Large intestine (tissue), 3 donors: ENCODE measurements at regions not wholly inside any gene's neighbourhood (a gene's known extent, or its start where the extent isn't known, plus 50 kb on each side); places are given as distances from the start of the nearest gene placed in this dataset.
"Not testable (repeated sequence)": the region's sequence is repeated elsewhere in the genome, so short reads cannot be mapped to it uniquely, and the experiment has no call there.

Source experiments
- DNase-seq, 2 donors: peaks; one replicate each; pipeline versions ENCODE4 v3.0.0 to v3.0.0-alpha.2; 2013
- H3K27ac ChIP-seq: one replicate; pipeline ENCODE4 v1.5.1; 2013; ENCODE audit warnings: low read length
- H3K27me3 ChIP-seq: 2 replicates; pipeline ENCODE4 v1.6.1; 2013; ENCODE audit warnings: low read length; ENCODE audit not compliant: control insufficient read depth, insufficient read depth
- H3K36me3 ChIP-seq: 2 replicates; pipeline ENCODE4 v1.6.1; 2013; ENCODE audit warnings: low read length; ENCODE audit not compliant: control insufficient read depth, insufficient read depth
- H3K4me1 ChIP-seq: one replicate; pipeline ENCODE4 v1.6.1; 2013; ENCODE audit warnings: low read length; ENCODE audit not compliant: control insufficient read depth, insufficient read depth
- H3K4me3 ChIP-seq: one replicate; pipeline ENCODE4 v1.5.1; 2013; ENCODE audit warnings: low read length
- H3K9me3 ChIP-seq: one replicate; pipeline ENCODE4 v1.6.1; 2013; ENCODE audit warnings: mild to moderate bottlenecking, low read depth, low read length, moderate library complexity; ENCODE audit not compliant: control insufficient read depth
- WGBS: methylation state at CpG from one replicate; pipeline ENCODE4 v1.1.5; 2013; ENCODE audit warnings: low lambda C conversion rate; ENCODE audit not compliant: insufficient coverage; 5-methylcytosine and 5-hydroxymethylcytosine counted together

GRCh38 chr21:28136656-28137255 is 855.9 kb downstream of the LTN1 start:
- H3K4me3 ChIP-seq, result no peak overlapping the region
- H3K27ac ChIP-seq, result no peak overlapping the region
- no peaks in the 10 kb centered on the region for H3K9me3 ChIP-seq
- no CpG with 5 or more reads among the region's 3 CpGs for WGBS
- H3K36me3 ChIP-seq, result no peaks in the 10 kb centered on the region
- H3K27me3 ChIP-seq, result no peaks in the 10 kb centered on the region
- H3K4me1 ChIP-seq, result no peaks in the 10 kb centered on the region
- no peak for DNase-seq

DNA sequence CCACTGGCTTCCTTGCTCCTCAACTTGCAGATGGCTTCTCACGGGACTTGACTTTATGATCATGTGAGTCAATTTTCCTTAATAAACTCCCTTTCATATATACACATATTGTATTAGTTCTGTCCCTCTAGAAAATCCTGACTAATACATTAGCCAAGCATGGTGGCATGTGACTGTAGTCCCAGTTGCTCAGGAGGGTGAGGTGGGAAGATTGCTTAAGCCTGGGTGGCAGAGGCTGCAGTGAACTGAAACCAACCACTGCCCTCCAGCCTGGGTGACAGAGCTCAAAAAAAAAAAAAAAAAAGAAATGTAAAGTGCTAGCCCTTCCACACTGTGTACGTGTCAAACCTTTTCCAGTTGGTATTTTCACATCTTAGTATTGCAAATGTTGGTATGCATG is 857.0 kb downstream of the LTN1 start:
- H3K4me1 ChIP-seq, result no peaks in the 10 kb centered on the region
- WGBS, result no CpG with 5 or more reads among the region's 2 CpGs
- H3K27me3 ChIP-seq, result no peaks in the 10 kb centered on the region
- H3K4me3 ChIP-seq, result no peak overlapping the region
- no peaks in the 10 kb centered on the region for H3K36me3 ChIP-seq
- no peak overlapping the region for H3K27ac ChIP-seq
- DNase-seq, result peak; percentile 39 to 43
- H3K9me3 ChIP-seq, result peaks cover 2% of the 10 kb centered on the region

- 100% methylated on average over 2 of the region's 2 CpGs for WGBS
- H3K4me1 ChIP-seq, result no peaks in the 10 kb centered on the region
- no peak overlapping the region for H3K4me3 ChIP-seq
- no peak for DNase-seq
- no peaks in the 10 kb centered on the region for H3K36me3 ChIP-seq
- H3K27ac ChIP-seq, result no peak overlapping the region
- H3K9me3 ChIP-seq, result peaks cover 2% of the 10 kb centered on the region
- no peaks in the 10 kb centered on the region for H3K27me3 ChIP-seq
Observed at GRCh38 chr21:28133116-28133515, 859.6 kb downstream of the LTN1 start.

DNA sequence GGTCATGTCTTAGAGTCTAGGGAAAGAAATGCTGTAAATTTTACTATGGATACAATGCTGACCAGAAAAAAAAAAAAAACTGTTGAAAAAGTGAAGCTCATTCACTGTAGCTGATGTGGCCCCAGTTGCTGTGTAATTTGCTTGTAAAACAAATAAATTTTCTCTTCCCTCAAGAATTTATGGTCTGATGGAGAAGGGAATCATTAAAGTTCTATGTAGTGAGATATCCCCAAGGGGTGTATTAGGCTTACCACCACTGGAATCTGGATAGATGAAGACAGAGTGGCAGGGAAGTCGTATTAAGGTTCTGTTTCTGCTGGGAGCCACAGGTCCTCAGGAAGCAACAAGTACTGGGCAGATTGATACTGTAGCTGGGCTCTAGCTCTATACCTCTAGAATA is 860.0 kb downstream of the LTN1 start:
- no peak for DNase-seq
- peaks cover 2% of the 10 kb centered on the region for H3K9me3 ChIP-seq
- no CpG with 5 or more reads among the region's 1 CpG for WGBS
- H3K36me3 ChIP-seq, result no peaks in the 10 kb centered on the region
- no peak overlapping the region for H3K27ac ChIP-seq
- no peak overlapping the region for H3K4me3 ChIP-seq
- no peaks in the 10 kb centered on the region for H3K27me3 ChIP-seq
- no peaks in the 10 kb centered on the region for H3K4me1 ChIP-seq

DNA sequence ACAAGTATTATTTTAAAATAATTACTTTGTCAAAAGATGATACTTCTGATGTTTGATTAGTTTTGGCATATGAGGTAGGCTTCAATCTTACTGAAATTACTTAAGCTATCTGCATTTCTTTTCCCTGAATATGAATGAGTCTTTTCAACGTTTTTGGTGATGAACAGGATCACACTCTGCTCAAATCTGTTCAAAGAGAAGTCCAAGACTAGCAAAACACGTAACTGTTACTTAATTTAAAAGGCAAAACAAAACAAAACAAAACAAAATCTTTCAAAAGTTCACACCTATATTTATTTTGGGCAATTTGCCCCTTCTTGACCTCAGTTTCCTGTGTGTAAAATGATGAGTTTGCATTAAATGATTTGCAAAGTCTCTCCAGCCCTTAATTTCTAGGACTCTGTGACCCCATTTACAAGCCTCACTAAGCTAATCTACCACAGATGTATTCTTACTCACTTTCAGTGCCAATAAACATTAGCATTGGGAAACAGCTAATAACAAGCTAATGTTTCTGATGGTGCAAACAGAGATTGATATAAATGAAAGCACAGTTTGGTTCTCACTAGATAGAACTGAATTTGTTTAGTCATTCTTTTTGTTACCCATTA is 865.4 kb downstream of the LTN1 start:
- Histone ChIP-seq H3K4me3 (no peak overlapping the region), H3K27me3 (no peaks in the 10 kb centered on the region), H3K27ac (no peak overlapping the region), H3K9me3 (peaks cover 2% of the 10 kb centered on the region), H3K4me1 (no peaks in the 10 kb centered on the region), H3K36me3 (no peaks in the 10 kb centered on the region)
- DNase-seq, result no peak
- WGBS, result no CpG with 5 or more reads among the region's 2 CpGs

DNA sequence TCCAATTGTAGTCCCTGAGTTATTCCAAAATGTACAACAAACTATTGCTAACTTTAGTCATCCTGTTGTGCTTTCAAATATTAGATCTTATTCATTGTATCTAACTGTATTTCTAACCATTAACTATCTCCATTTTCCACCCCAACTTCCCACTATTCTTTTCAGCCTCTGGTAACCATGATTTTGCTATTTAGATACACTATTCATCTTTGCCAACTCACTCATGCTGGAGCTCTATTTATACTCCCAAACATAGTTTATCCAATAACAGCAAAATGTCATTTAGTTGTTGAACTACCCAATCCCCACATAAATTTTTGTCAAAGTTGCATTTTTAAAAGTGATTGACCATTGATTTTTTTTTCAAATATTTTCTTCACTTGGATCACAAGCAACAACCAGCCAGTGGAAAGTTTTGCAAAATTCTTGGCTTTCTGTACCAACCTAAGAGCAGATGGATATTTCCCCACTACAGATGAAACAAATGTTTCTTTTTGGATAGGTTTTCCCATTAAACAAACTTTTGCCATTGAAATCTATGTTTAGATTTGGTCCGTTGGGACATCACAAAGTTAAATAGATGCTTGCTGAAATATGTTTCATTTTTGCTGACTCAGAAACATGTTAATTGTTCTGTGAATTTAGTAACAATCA is 866.0 kb downstream of the LTN1 start:
- Histone ChIP-seq H3K4me1 (no peaks in the 10 kb centered on the region), H3K9me3 (peaks cover 2% of the 10 kb centered on the region), H3K36me3 (no peaks in the 10 kb centered on the region), H3K4me3 (no peak overlapping the region), H3K27ac (no peak overlapping the region), H3K27me3 (no peaks in the 10 kb centered on the region)
- DNase-seq, result no peak
- no CpG with 5 or more reads among the region's 1 CpG for WGBS

GRCh38 chr21:28124541-28124940 is 868.1 kb downstream of the LTN1 start:
- Histone ChIP-seq H3K4me1 (no peaks in the 10 kb centered on the region), H3K27me3 (no peaks in the 10 kb centered on the region), H3K36me3 (no peaks in the 10 kb centered on the region), H3K4me3 (no peak overlapping the region), H3K27ac (no peak overlapping the region), H3K9me3 (peaks cover under 1% of the 10 kb centered on the region)
- DNase-seq, result no peak
- 75% methylated on average over 1 of the region's 2 CpGs for WGBS

GRCh38 chr21:28118570-28118969 is 874.1 kb downstream of the LTN1 start:
- DNase-seq, result no peak
- no peaks in the 10 kb centered on the region for H3K4me1 ChIP-seq
- no peak overlapping the region for H3K27ac ChIP-seq
- H3K36me3 ChIP-seq, result no peaks in the 10 kb centered on the region
- H3K9me3 ChIP-seq, result peaks cover 2% of the 10 kb centered on the region
- H3K27me3 ChIP-seq, result no peaks in the 10 kb centered on the region
- H3K4me3 ChIP-seq, result no peak overlapping the region
- WGBS, result 100% methylated on average over 1 of the region's 3 CpGs

GRCh38 chr21:28114986-28115385 is 877.7 kb downstream of the LTN1 start:
- H3K27me3 ChIP-seq, DNase-seq, H3K4me1 ChIP-seq, H3K9me3 ChIP-seq, H3K36me3 ChIP-seq, H3K4me3 ChIP-seq, H3K27ac ChIP-seq: not testable (repeated sequence)
- WGBS, result 100% methylated on average over 2 of the region's 5 CpGs

- Histone ChIP-seq H3K27ac (no peak overlapping the region), H3K4me3 (no peak overlapping the region), H3K36me3 (no peaks in the 10 kb centered on the region), H3K27me3 (no peaks in the 10 kb centered on the region), H3K4me1 (no peaks in the 10 kb centered on the region), H3K9me3 (no peaks in the 10 kb centered on the region)
- DNase-seq, result no peak
Observed at GRCh38 chr21:28113718-28114117, 879.0 kb downstream of the LTN1 start.

DNA sequence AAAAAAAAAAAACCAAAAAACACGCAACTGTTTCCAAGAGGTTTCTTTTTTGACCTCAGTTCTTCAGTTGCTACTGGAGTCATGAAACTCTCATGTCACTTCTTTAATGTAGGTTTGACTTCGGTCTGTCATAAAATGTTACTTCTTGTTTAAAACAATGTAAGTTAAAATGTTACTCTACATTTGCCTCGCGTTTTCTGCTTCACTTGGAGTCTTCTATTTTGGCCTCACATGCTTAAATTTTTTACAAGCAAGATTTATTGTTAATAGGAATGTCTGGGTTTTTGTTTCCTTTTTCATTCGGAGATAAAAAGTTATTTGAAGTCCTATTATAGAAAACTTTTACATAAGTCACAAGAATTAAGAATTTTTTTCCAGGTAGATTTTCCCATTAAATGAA is 880.2 kb downstream of the LTN1 start:
- H3K9me3 ChIP-seq, result no peaks in the 10 kb centered on the region
- 100% methylated on average over 3 of the region's 5 CpGs for WGBS
- H3K36me3 ChIP-seq, result no peaks in the 10 kb centered on the region
- H3K4me1 ChIP-seq, result no peaks in the 10 kb centered on the region
- no peak overlapping the region for H3K27ac ChIP-seq
- H3K27me3 ChIP-seq, result no peaks in the 10 kb centered on the region
- no peak overlapping the region for H3K4me3 ChIP-seq
- no peak for DNase-seq
